ENCODE measurements at regions not wholly inside any gene's neighbourhood (a gene's known extent, or its start where the extent isn't known, plus 50 kb on each side); places are given as distances from the start of the nearest gene placed in this dataset.

- TF ChIP-seq POLR2A (IDR thresholded peaks at IDR 0.05) (no peak), CTCF (IDR thresholded peaks at IDR 0.05) (no peak), POLR2AphosphoS5 (IDR thresholded peaks at IDR 0.05) (no peak)
- H3K27me3 ChIP-seq = no peaks in the 10 kb centered on the region
- no peaks in the 10 kb centered on the region for H3K4me1 ChIP-seq
- no peaks in the 10 kb centered on the region for H3K36me3 ChIP-seq
- no peak overlapping the region for H3K4me3 ChIP-seq
- H3K27ac ChIP-seq = no peak overlapping the region
- no peak for DNase-seq (ENCODE audit: low spot score in 2 of 2)
- intact Hi-C loops (cut with DNase I; ENCODE audit: low total_unique reads) = no loop called here
- H3K9me3 ChIP-seq = no peaks in the 10 kb centered on the region
These were observed 63.5 kb upstream of the EMCN start for GRCh38 chr4:100581337-100581736.

GRCh38 chr4:100576570-100576969 lies 58.7 kb upstream of the EMCN start:
- no peaks in the 10 kb centered on the region for H3K4me1 ChIP-seq
- H3K27ac ChIP-seq = no peak overlapping the region
- H3K4me3 ChIP-seq = no peak overlapping the region
- no peaks in the 10 kb centered on the region for H3K9me3 ChIP-seq
- no peak for DNase-seq (ENCODE audit: low spot score in 2 of 2)
- TF ChIP-seq POLR2A (IDR thresholded peaks at IDR 0.05) (no peak), POLR2AphosphoS5 (IDR thresholded peaks at IDR 0.05) (no peak), CTCF (IDR thresholded peaks at IDR 0.05) (no peak)
- no peaks in the 10 kb centered on the region for H3K27me3 ChIP-seq
- intact Hi-C loops (cut with DNase I; ENCODE audit: low total_unique reads) = no loop called here
- H3K36me3 ChIP-seq = no peaks in the 10 kb centered on the region

GRCh38 chr4:100574607-100575006 lies 56.8 kb upstream of the EMCN start:
- intact Hi-C loops (cut with DNase I; ENCODE audit: low total_unique reads) = no loop called here
- no peak for DNase-seq (ENCODE audit: low spot score in 2 of 2)
- Histone ChIP-seq H3K36me3 (no peaks in the 10 kb centered on the region), H3K9me3 (no peaks in the 10 kb centered on the region), H3K4me3 (no peak overlapping the region), H3K4me1 (no peaks in the 10 kb centered on the region), H3K27ac (no peak overlapping the region), H3K27me3 (no peaks in the 10 kb centered on the region)
- TF ChIP-seq POLR2A (IDR thresholded peaks at IDR 0.05) (no peak), CTCF (IDR thresholded peaks at IDR 0.05) (no peak), POLR2AphosphoS5 (IDR thresholded peaks at IDR 0.05) (no peak)

- H3K36me3 ChIP-seq = peaks cover 4% of the 10 kb centered on the region
- H3K4me3 ChIP-seq = no peak overlapping the region
- H3K27ac ChIP-seq = no peak overlapping the region
- intact Hi-C loops (cut with DNase I; ENCODE audit: low total_unique reads) = loop anchor here (5.0 kb wide), 1 partner anchor 88 kb away; no protein-coding TSS in a partner anchor
- TF ChIP-seq POLR2A (IDR thresholded peaks at IDR 0.05) (no peak), CTCF (IDR thresholded peaks at IDR 0.05) (no peak), POLR2AphosphoS5 (IDR thresholded peaks at IDR 0.05) (no peak)
- DNase-seq (ENCODE audit: low spot score in 2 of 2) = no peak
- H3K27me3 ChIP-seq = no peaks in the 10 kb centered on the region
- H3K4me1 ChIP-seq = no peaks in the 10 kb centered on the region
- H3K9me3 ChIP-seq = no peaks in the 10 kb centered on the region
These were observed 51.4 kb upstream of the EMCN start for GRCh38 chr4:100569196-100569595.

Measured in breast epithelium (tissue), 4 donors.